ENCODE measurements at regions not wholly inside any gene's neighbourhood (a gene's known extent, or its start where the extent isn't known, plus 50 kb on each side); places are given as distances from the start of the nearest gene placed in this dataset.

- DNase-seq (ENCODE audit: low read depth, low spot score): no peak
Measured at GRCh38 chr1:98045211-98045766, 124.5 kb upstream of the DPYD start.

- DNase-seq (ENCODE audit: low read depth, low spot score): no peak
Measured at GRCh38 chr1:98044766-98045165, 123.9 kb upstream of the DPYD start.

GRCh38 chr1:98044071-98044697, 123.3 kb upstream of the DPYD start:
- no peak for DNase-seq (ENCODE audit: low read depth, low spot score)

GRCh38 chr1:98035602-98036002, 114.8 kb upstream of the DPYD start:
- no peak for DNase-seq (ENCODE audit: low read depth, low spot score)

- DNase-seq (ENCODE audit: low read depth, low spot score): no peak
Measured at GRCh38 chr1:98034505-98034904, 113.7 kb upstream of the DPYD start.

GRCh38 chr1:98032958-98033357, 112.1 kb upstream of the DPYD start:
- no peak for DNase-seq (ENCODE audit: low read depth, low spot score)

- no peak for DNase-seq (ENCODE audit: low read depth, low spot score)
Measured at GRCh38 chr1:98030976-98031375, 110.1 kb upstream of the DPYD start.

GRCh38 chr1:98030483-98030882, 109.6 kb upstream of the DPYD start:
- DNase-seq (ENCODE audit: low read depth, low spot score): no peak

- DNase-seq (ENCODE audit: low read depth, low spot score): no peak
Measured at GRCh38 chr1:98028800-98029199, 108.0 kb upstream of the DPYD start.

GRCh38 chr1:98027103-98027705, 106.4 kb upstream of the DPYD start:
- no peak for DNase-seq (ENCODE audit: low read depth, low spot score)

- no peak for DNase-seq (ENCODE audit: low read depth, low spot score)
Measured at GRCh38 chr1:98025858-98026257, 105.0 kb upstream of the DPYD start.

- DNase-seq (ENCODE audit: low read depth, low spot score): no peak
Measured at GRCh38 chr1:98021126-98021525, 100.3 kb upstream of the DPYD start.

GRCh38 chr1:98019747-98020146, 98.9 kb upstream of the DPYD start:
- DNase-seq (ENCODE audit: low read depth, low spot score): no peak

- DNase-seq (ENCODE audit: low read depth, low spot score): no peak
Measured at GRCh38 chr1:98018074-98018473, 97.2 kb upstream of the DPYD start.

- DNase-seq (ENCODE audit: low read depth, low spot score): no peak
Measured at GRCh38 chr1:98017184-98017583, 96.3 kb upstream of the DPYD start.

- no peak for DNase-seq (ENCODE audit: low read depth, low spot score)
Measured at GRCh38 chr1:98008373-98008772, 87.5 kb upstream of the DPYD start.

- DNase-seq (ENCODE audit: low read depth, low spot score): no peak
Measured at GRCh38 chr1:98005326-98006010, 84.6 kb upstream of the DPYD start.

GRCh38 chr1:98003442-98003841, 82.6 kb upstream of the DPYD start:
- DNase-seq (ENCODE audit: low read depth, low spot score): no peak

GRCh38 chr1:98002288-98002687, 81.5 kb upstream of the DPYD start:
- no peak for DNase-seq (ENCODE audit: low read depth, low spot score)

GRCh38 chr1:98001764-98002163, 80.9 kb upstream of the DPYD start:
- DNase-seq (ENCODE audit: low read depth, low spot score): no peak

GRCh38 chr1:97999320-97999719, 78.5 kb upstream of the DPYD start:
- no peak for DNase-seq (ENCODE audit: low read depth, low spot score)

GRCh38 chr1:97996880-97997279, 76.0 kb upstream of the DPYD start:
- no peak for DNase-seq (ENCODE audit: low read depth, low spot score)

All from smooth muscle cell of the brain vasculature (primary cell).